ENCODE measurements at regions not wholly inside any gene's neighbourhood (a gene's known extent, or its start where the extent isn't known, plus 50 kb on each side); places are given as distances from the start of the nearest gene placed in this dataset.

DNA sequence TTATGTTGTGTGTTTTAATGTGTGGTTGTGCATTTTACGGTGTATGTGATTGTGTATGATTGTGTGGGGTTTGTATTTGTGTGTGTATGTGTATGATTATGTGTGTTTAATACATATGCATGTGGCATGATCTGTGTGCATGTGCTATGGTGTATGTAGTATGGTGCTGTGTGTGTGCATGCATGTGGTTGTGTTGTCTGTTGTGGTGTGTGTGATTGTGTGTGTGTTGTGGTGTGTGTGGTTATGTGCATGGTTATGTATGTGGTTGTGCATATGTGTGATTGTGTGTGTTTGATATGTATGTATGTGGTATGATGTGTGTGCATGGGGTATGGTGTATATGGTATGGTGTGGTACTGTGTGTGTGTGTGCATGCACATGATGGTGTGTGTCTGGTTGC is 148.1 kb upstream of the AGAP1 start:
- TF ChIP-seq, protein P1, sequence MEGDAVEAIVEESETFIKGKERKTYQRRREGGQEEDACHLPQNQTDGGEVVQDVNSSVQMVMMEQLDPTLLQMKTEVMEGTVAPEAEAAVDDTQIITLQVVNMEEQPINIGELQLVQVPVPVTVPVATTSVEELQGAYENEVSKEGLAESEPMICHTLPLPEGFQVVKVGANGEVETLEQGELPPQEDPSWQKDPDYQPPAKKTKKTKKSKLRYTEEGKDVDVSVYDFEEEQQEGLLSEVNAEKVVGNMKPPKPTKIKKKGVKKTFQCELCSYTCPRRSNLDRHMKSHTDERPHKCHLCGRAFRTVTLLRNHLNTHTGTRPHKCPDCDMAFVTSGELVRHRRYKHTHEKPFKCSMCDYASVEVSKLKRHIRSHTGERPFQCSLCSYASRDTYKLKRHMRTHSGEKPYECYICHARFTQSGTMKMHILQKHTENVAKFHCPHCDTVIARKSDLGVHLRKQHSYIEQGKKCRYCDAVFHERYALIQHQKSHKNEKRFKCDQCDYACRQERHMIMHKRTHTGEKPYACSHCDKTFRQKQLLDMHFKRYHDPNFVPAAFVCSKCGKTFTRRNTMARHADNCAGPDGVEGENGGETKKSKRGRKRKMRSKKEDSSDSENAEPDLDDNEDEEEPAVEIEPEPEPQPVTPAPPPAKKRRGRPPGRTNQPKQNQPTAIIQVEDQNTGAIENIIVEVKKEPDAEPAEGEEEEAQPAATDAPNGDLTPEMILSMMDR (conservative IDR thresholded peaks at IDR 0.05 in 1 of 2, IDR thresholded peaks at IDR 0.05 in 1 of 2; ENCODE audit: extremely low read depth in 1 of 2, insufficient read depth in 1 of 2, low read depth in 1 of 2, low read length in 2 of 2): no peak
- no peak for TF ChIP-seq EZH2 (IDR thresholded peaks at IDR 0.05; ENCODE audit: borderline replicate concordance, low read length)
